ENCODE measurements at regions not wholly inside any gene's neighbourhood (a gene's known extent, or its start where the extent isn't known, plus 50 kb on each side); places are given as distances from the start of the nearest gene placed in this dataset.
"Not testable (repeated sequence)": the region's sequence is repeated elsewhere in the genome, so short reads cannot be mapped to it uniquely, and the experiment has no call there.

GRCh38 chr18:26631135-26631534 lies 82.8 kb upstream of the KCTD1 start:
- H3K4me3 ChIP-seq (ENCODE audit: low read depth, low read length): no peak overlapping the region
- no peak for DNase-seq (ENCODE audit: low read depth)
- TF ChIP-seq CTCF (conservative IDR thresholded peaks at IDR 0.05; ENCODE audit: low read depth, low read length): no peak

DNA sequence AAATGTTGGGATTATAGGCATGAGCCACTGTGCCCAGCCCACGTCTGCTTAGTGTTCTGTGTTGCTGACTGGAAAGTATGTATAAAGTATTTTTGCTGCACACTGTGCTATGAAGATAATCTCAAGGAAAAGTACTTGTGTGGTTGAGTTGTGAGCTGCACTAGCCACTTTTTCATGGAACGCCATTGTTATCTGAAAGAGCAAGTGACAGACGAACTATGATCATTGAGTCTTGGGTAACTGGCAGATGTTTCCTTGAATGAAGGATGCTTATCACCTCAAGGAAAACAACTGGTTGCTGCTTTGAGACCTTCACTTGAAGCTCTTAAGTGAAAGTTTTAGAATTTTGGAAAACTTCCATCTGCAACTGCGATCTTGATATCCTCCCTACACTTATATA lies 82.2 kb upstream of the KCTD1 start:
- DNase-seq (ENCODE audit: low read depth): no peak
- no peak overlapping the region for H3K4me3 ChIP-seq (ENCODE audit: low read depth, low read length)
- no peak for TF ChIP-seq CTCF (conservative IDR thresholded peaks at IDR 0.05; ENCODE audit: low read depth, low read length)

DNA sequence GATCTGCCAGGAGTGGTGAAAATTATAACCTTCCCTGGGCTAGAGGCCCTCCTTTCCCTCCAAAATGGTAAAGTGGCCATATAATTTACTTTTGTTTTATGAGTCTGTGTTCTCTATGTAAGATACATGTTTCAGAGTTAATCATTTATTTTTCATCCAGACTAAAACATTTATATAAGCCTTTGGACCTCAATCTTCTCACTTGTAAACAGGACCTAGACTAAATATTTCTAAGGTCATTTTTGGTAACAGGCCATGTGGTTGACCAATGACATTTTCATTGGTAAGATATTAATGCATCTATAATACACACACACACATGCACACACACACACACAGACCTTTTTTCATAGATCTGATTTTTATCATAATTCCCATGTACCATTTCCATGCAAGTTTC lies 79.7 kb upstream of the KCTD1 start:
- DNase-seq (ENCODE audit: low read depth): no peak
- no peak overlapping the region for H3K4me3 ChIP-seq (ENCODE audit: low read depth, low read length)
- TF ChIP-seq CTCF (conservative IDR thresholded peaks at IDR 0.05; ENCODE audit: low read depth, low read length): no peak

- no peak overlapping the region for H3K4me3 ChIP-seq (ENCODE audit: low read depth, low read length)
- TF ChIP-seq CTCF (conservative IDR thresholded peaks at IDR 0.05; ENCODE audit: low read depth, low read length): no peak
Measured at GRCh38 chr18:26624443-26624842, 76.1 kb upstream of the KCTD1 start.

DNA sequence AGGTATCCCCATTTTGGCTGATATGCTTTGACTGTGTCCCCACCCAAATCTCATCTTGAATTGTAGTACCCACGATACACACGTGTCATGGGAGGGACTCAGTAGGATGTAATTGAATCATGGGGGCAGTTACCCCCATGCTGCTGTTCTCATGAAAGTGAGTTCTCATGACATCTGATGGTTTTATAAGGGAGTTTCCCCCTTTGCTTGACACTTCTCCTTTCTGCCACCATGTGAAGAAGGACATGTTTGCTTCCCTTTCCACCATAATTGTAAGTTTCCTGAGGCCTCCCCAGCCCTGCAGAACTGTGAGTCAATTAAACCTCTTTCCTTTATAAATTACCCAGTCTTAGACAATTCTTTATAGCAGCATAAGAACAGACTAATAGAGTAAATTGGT lies 75.0 kb upstream of the KCTD1 start:
- not testable (repeated sequence) for DNase-seq (ENCODE audit: low read depth); H3K4me3 ChIP-seq (ENCODE audit: low read depth, low read length)

More at GRCh38 chr18:26624443-26624842, 76.1 kb upstream of the KCTD1 start:
- DNase-seq (ENCODE audit: low read depth): no peak

DNA sequence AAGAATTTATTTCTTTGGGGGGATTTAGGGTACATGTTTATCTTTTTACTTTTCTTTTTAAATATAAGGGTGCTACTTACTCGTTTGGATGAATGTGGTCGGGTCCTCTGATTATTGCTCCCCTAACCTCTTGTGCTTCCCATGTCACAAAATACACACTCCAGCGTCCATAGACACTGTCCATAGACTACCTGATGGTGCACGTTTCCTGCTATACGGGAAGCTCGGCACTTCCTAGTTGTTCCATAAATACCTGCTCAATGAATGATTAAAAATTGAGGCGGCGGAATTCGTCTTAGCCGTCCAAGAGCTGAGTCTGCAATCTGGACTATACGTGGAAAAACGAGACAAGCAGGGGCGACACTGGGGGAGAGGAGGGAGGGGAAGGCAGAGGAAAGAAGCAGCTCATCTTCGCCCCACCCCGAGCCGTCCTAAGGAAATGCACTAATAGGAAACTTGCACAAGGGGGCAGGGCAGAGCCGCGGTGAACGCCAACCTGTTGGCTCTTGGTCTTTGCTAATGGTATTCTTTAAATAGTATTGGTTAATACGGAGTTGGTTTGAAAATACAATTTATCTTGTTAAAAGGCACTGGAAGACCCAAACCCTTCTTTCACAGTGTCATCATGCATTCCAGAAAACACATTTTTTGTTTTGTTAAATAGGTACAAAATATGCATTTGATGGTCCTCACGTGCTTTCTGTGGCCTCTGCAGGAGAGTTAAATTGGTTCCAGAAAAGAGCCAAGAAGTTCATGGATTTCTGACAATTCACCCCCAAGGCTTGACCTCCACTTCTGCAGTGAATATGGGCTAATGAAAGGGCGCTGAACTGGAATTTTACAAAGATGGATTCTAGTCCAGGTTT lies 73.0 kb upstream of the KCTD1 start:
- peak; percentile 71 for DNase-seq (ENCODE audit: low read depth)
- no peak overlapping the region for H3K4me3 ChIP-seq (ENCODE audit: low read depth, low read length)
- TF ChIP-seq CTCF (conservative IDR thresholded peaks at IDR 0.05; ENCODE audit: low read depth, low read length): peak; percentile 90

DNA sequence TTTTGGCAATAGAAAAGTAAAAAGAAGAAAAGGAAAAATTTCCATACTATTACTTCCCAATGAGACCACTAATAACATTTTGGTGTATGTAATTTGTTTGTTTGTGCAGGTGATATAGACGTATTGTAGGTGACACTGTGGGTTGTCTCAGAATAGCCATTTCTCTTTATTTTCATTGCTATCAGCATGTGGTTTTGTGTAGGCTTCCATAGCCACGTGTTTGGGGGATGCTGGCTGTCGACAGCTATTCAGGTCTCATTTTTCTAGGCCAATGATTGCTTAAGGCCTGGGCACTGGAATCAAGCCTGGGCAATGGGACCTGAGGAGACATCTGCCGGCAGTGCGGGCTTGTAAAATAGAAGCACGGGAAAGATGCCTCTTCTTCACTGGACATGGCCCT lies 71.0 kb upstream of the KCTD1 start:
- TF ChIP-seq CTCF (conservative IDR thresholded peaks at IDR 0.05; ENCODE audit: low read depth, low read length): no peak
- H3K4me3 ChIP-seq (ENCODE audit: low read depth, low read length): no peak overlapping the region
- no peak for DNase-seq (ENCODE audit: low read depth)
